RWPE2 (cell line): ENCODE measurements at regions not wholly inside any gene's neighbourhood (a gene's known extent, or its start where the extent isn't known, plus 50 kb on each side); places are given as distances from the start of the nearest gene placed in this dataset.
A peak's percentile ranks its signal among the peaks of the same experiment; 100 is the strongest.

Source experiments
- ATAC-seq: fragments of 200-7000 bp; cut with Tn5 transposase; 3 replicates; pipeline ENCODE4 v1.9.1; 2021; ENCODE audit warnings: low read depth
- DNase-seq: peaks from one replicate; pipeline ENCODE4 v3.0.0-alpha.2; 2020; ENCODE audit warnings: low spot score
- H3K27ac ChIP-seq: fragments of 450-650 bp; 2 replicates; pipeline ENCODE4 v1.5.1; 2017; ENCODE audit warnings: mild to moderate bottlenecking; ENCODE audit not compliant: poor library complexity, severe bottlenecking
- H3K27me3 ChIP-seq: fragments of 250-450 bp; sonication (Bioruptor Pico); 2 replicates; pipeline ENCODE4 v1.5.1; 2021; ENCODE audit warnings: mild to moderate bottlenecking, moderate library complexity; ENCODE audit not compliant: insufficient read depth, poor library complexity, severe bottlenecking
- H3K36me3 ChIP-seq: fragments of 250-450 bp; sonication (Bioruptor Pico); 2 replicates; pipeline ENCODE4 v1.5.1; 2020; ENCODE audit warnings: low read depth, mild to moderate bottlenecking, moderate library complexity
- H3K4me1 ChIP-seq: fragments of 250-450 bp; sonication (Bioruptor Pico); 2 replicates; pipeline ENCODE4 v1.5.1; 2021; ENCODE audit warnings: mild to moderate bottlenecking, moderate library complexity; ENCODE audit not compliant: insufficient read depth, poor library complexity, severe bottlenecking
- H3K4me3 ChIP-seq: fragments of 250-450 bp; sonication (Bioruptor Pico); 2 replicates; pipeline ENCODE4 v1.5.1; 2021; ENCODE audit warnings: mild to moderate bottlenecking, moderate library complexity; ENCODE audit not compliant: severe bottlenecking
- H3K9me3 ChIP-seq: fragments of 250-450 bp; sonication (Bioruptor Pico); 2 replicates; pipeline ENCODE4 v1.5.1; 2021; ENCODE audit warnings: mild to moderate bottlenecking, moderate library complexity; ENCODE audit not compliant: severe bottlenecking
- CTCF ChIP-seq: fragments of 450-650 bp; IDR thresholded peaks from one replicate; pipeline ENCODE4 v1.5.1; 2017; ENCODE audit warnings: mild to moderate bottlenecking, moderate library complexity; ENCODE audit not compliant: poor library complexity, severe bottlenecking

- no peak for TF ChIP-seq CTCF
- H3K4me3 ChIP-seq = no peak overlapping the region
- H3K27me3 ChIP-seq = no peaks in the 10 kb centered on the region
- no peak for ATAC-seq
- no peaks in the 10 kb centered on the region for H3K4me1 ChIP-seq
- no peak overlapping the region for H3K27ac ChIP-seq
- H3K36me3 ChIP-seq = no peaks in the 10 kb centered on the region
- DNase-seq = no peak
- H3K9me3 ChIP-seq = no peaks in the 10 kb centered on the region
Measured at GRCh38 chr9:1327467-1327866, 277.3 kb downstream of the DMRT2 start.

GRCh38 chr9:1328341-1328740, 278.2 kb downstream of the DMRT2 start:
- ATAC-seq (no peak), DNase-seq (no peak)
- Histone ChIP-seq H3K9me3 (no peaks in the 10 kb centered on the region), H3K36me3 (no peaks in the 10 kb centered on the region), H3K27ac (no peak overlapping the region), H3K4me1 (no peaks in the 10 kb centered on the region), H3K27me3 (no peaks in the 10 kb centered on the region), H3K4me3 (no peak overlapping the region)
- TF ChIP-seq CTCF = no peak

- H3K9me3 ChIP-seq = no peaks in the 10 kb centered on the region
- ATAC-seq (no peak), DNase-seq (no peak)
- H3K27ac ChIP-seq = no peak overlapping the region
- H3K36me3 ChIP-seq = no peaks in the 10 kb centered on the region
- H3K27me3 ChIP-seq = no peaks in the 10 kb centered on the region
- no peak for TF ChIP-seq CTCF
- no peak overlapping the region for H3K4me3 ChIP-seq
- no peaks in the 10 kb centered on the region for H3K4me1 ChIP-seq
Measured at GRCh38 chr9:1331546-1332038, 281.4 kb downstream of the DMRT2 start.

GRCh38 chr9:1332156-1332555, 282.0 kb downstream of the DMRT2 start:
- no peak for DNase-seq
- H3K4me3 ChIP-seq = no peak overlapping the region
- H3K9me3 ChIP-seq = no peaks in the 10 kb centered on the region
- TF ChIP-seq CTCF = no peak
- peak; percentile 63 for ATAC-seq
- no peak overlapping the region for H3K27ac ChIP-seq
- no peaks in the 10 kb centered on the region for H3K36me3 ChIP-seq
- H3K27me3 ChIP-seq = no peaks in the 10 kb centered on the region
- no peaks in the 10 kb centered on the region for H3K4me1 ChIP-seq

GRCh38 chr9:1335174-1335573, 285.0 kb downstream of the DMRT2 start:
- Histone ChIP-seq H3K4me1 (peaks cover 4% of the 10 kb centered on the region), H3K4me3 (no peak overlapping the region), H3K27ac (no peak overlapping the region), H3K9me3 (no peaks in the 10 kb centered on the region), H3K27me3 (no peaks in the 10 kb centered on the region), H3K36me3 (no peaks in the 10 kb centered on the region)
- ATAC-seq = no peak
- no peak for DNase-seq
- TF ChIP-seq CTCF = no peak
